Coronary artery (tissue), 2 donors: ENCODE measurements at regions not wholly inside any gene's neighbourhood (a gene's known extent, or its start where the extent isn't known, plus 50 kb on each side); places are given as distances from the start of the nearest gene placed in this dataset.

Experiments
- DNase-seq: peaks from one replicate; pipeline ENCODE4 v3.0.0-alpha.2; 2017; ENCODE audit warnings: low spot score
- H3K27ac ChIP-seq, 2 donors: fragments of 200-600 bp; sonication (generic); one replicate each; pipeline ENCODE4 v1.5.1; 2016 to 2019
- H3K4me3 ChIP-seq: fragments of 200-600 bp; sonication (generic); 2 replicates; pipeline ENCODE4 v1.5.1; 2016; ENCODE audit warnings: mild to moderate bottlenecking, moderate library complexity
- TF ChIP-seq, protein P1 (sequence below): fragments of 200-600 bp; sonication (generic); IDR thresholded peaks from one replicate; pipeline ENCODE4 v1.5.1; 2019; ENCODE audit warnings: antibody characterized with exemption

DNA sequence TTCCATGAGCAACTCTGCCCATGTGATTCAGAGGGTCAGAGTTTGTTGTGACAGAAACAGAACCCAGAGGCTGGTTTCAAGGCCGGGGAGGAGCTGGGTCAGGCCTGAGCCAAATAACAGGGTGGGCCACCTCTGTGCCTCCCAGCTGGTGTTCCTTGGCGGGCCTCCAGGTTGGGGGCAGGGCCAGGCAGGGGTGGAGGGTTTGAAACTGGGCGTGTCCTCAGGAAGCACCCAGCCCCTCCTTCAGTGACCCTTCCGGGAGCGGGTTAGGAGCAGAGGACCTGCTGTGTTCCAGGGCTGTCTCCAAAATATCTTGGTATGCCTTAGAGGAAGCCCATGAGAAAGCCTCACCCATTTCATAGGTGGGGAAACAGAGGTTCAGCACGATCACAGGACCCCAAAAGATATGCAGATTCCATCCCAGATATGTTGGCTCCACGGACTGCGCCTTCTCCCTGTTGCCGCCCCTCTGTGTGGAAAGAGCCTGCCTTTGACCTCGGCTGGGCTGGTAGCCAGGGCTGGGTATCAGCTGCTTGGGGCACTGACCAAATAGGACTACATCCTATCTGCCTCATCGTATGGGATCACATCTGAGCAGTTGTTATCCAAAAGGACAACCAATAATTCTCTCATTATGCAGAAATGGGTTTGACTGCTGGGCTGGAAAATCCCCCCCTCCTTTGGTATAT is 74.8 kb upstream of the GLI2 start:
- TF ChIP-seq, protein P1, sequence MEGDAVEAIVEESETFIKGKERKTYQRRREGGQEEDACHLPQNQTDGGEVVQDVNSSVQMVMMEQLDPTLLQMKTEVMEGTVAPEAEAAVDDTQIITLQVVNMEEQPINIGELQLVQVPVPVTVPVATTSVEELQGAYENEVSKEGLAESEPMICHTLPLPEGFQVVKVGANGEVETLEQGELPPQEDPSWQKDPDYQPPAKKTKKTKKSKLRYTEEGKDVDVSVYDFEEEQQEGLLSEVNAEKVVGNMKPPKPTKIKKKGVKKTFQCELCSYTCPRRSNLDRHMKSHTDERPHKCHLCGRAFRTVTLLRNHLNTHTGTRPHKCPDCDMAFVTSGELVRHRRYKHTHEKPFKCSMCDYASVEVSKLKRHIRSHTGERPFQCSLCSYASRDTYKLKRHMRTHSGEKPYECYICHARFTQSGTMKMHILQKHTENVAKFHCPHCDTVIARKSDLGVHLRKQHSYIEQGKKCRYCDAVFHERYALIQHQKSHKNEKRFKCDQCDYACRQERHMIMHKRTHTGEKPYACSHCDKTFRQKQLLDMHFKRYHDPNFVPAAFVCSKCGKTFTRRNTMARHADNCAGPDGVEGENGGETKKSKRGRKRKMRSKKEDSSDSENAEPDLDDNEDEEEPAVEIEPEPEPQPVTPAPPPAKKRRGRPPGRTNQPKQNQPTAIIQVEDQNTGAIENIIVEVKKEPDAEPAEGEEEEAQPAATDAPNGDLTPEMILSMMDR, result no peak
- Histone ChIP-seq H3K27ac (no peak overlapping the region), H3K4me3 (no peak overlapping the region)
- DNase-seq, result peak; percentile 72

DNA sequence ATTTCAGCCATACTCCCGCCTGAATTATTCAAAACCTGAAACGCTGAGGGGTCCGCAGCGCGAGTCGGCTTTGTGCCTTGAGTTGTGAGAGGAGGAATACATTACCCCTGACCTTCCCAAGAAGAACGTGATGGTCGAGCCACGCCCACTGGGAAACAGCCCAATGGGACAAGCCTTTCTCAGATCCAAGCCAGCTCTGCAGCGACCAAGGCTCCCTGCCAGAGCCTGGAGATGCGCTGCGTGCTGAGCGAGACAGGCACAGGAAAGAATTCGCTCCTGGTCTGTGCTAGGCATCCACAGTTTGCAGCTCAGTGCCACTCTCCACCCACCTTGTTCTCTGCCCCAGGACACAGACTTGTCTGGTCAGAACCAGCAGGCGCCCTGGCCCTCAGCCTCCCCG is 74.1 kb upstream of the GLI2 start:
- no peak overlapping the region for H3K4me3 ChIP-seq
- H3K27ac ChIP-seq, result no peak overlapping the region
- TF ChIP-seq, protein P1, result no peak
- DNase-seq, result peak; percentile 58

DNA sequence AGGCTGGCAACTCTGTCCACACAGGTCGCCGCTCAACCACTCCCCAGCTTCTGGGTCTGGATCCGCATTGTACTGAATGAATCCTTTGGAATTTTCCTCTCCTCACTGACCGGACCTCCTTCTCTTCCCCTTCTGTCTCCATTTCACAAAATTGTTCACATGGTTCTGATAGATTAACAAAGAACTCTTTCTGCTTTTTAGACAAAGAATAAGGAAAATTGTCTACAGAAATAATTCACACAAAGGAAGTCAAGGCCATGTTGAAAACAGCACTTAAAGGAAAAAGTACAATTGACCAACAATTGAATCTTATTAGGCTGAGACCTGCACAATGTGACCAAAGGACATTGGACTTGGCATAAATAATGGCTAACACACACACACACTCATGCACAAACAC is 73.6 kb upstream of the GLI2 start:
- TF ChIP-seq, protein P1, result no peak
- Histone ChIP-seq H3K4me3 (no peak overlapping the region), H3K27ac (no peak overlapping the region)
- no peak for DNase-seq

DNA sequence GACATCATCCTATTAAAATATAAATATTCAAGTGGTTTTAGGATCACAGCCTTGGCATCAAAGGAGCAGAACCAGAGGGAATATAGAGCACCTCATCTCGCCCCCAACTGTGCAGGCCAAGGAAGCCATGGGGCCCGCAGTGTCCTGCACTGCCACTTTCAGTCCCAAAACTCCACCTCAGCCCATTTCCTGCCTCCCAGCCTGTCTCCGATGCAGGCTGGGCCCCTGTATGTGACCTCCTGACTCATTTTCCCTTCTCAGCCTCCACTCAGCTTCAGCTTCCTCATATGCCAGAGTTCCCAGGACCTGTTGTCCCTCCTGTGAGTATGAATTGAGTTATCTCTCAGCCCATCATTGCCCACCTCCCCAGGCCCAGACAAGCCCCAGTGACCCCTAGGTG is 72.9 kb upstream of the GLI2 start:
- DNase-seq, result no peak
- Histone ChIP-seq H3K4me3 (no peak overlapping the region), H3K27ac (no peak overlapping the region)
- TF ChIP-seq, protein P1, result no peak

DNA sequence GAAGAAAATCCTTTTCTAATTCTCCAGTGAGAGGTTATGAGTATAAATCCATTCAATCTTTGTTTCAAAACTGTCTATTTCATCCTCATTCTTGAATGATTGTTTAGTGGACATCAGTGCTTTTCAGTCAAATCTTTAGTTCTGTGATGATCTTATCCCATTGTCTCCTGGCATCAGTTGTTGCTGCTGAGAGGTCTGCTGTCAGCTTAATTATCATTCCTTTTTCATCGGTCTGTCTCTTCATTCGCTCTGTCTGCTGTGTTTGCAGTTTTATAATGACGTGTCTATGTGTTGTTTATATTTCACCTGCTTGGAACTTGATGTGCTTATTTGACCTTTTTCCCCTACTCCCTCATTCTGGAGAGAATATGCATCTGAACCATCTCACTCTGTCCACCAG is 69.2 kb upstream of the GLI2 start:
- no peak for DNase-seq
- TF ChIP-seq, protein P1, result no peak
- H3K27ac ChIP-seq, result no peak overlapping the region
- no peak overlapping the region for H3K4me3 ChIP-seq

DNA sequence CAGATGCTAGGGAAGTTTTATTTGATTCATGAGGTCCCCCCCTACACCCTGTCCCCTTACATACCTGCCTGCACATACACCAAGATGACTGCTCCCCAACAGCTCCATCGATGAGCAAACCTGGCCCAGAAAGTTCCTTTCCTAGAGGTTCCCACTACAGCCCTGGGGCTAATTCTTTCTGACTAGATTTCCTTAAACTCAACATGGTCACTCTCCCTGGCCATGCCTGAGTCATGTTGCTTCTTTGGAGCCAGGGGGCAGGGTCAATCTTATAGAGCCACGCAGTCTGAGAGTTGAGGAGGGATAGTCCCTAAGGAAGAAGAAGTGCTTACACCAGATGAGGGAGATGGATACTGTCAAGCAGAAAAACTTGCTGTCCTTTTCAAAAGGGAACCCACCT is 67.7 kb upstream of the GLI2 start:
- DNase-seq, result no peak
- TF ChIP-seq, protein P1, result no peak
- Histone ChIP-seq H3K4me3 (no peak overlapping the region), H3K27ac (no peak overlapping the region)

DNA sequence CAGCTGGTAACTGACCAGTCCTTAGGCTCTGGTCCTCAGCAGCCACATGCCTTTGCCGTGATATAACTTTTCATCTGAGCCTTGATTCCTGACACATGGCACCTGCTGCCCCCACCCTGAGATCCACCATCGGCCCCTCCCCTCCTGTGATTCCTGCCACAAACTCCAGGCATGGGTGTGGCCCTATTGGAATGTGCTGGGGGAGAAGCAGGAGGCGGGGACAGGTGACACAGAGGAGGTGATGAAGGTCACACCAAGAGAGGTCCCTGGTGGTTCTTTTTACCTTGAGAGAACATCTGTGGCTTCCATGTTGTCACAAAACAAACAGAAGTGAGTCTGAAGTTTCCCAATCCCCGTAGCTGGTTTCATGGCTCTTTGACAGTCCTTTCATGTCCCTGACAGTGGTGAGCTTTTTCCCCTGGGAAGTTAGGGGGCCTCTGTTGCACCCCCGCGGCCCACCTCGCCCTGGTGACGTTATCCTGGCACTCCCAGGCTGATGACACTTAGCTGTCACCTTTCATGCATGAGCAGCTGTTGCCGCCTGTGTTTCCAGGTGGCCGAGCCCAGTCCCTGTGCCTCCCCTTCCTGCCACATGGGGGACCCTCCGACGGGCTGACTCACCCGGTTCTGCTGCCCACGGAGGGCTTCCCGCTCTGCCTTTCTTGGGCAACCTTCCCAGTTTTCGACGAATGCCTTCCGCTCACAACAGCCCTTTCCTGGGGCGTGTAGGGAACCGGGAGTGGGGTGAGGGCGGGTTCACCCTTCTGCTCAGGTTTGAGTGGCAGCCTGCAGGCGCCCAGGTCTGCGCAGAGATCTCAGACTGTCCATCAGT is 66.3 kb upstream of the GLI2 start:
- no peak overlapping the region for H3K27ac ChIP-seq
- DNase-seq, result peak; percentile 59
- TF ChIP-seq, protein P1, result no peak
- H3K4me3 ChIP-seq, result no peak overlapping the region
